ENCODE measurements at regions not wholly inside any gene's neighbourhood (a gene's known extent, or its start where the extent isn't known, plus 50 kb on each side); places are given as distances from the start of the nearest gene placed in this dataset.

GRCh38 chr3:96069065-96069464 is 745.3 kb upstream of the EPHA6 start:
- DNase-seq: no peak

- DNase-seq: no peak
Observed at GRCh38 chr3:96070678-96071077, 743.7 kb upstream of the EPHA6 start.

- DNase-seq: no peak
Observed at GRCh38 chr3:96071097-96071496, 743.3 kb upstream of the EPHA6 start.

GRCh38 chr3:96072226-96072625 is 742.2 kb upstream of the EPHA6 start:
- DNase-seq: no peak

- DNase-seq: no peak
Observed at GRCh38 chr3:96083610-96084009, 730.8 kb upstream of the EPHA6 start.

GRCh38 chr3:96086018-96086417 is 728.4 kb upstream of the EPHA6 start:
- no peak for DNase-seq

- no peak for DNase-seq
Observed at GRCh38 chr3:96101006-96101560, 713.3 kb upstream of the EPHA6 start.

- DNase-seq: no peak
Observed at GRCh38 chr3:96106701-96107100, 707.7 kb upstream of the EPHA6 start.
